ENCODE measurements at regions not wholly inside any gene's neighbourhood (a gene's known extent, or its start where the extent isn't known, plus 50 kb on each side); places are given as distances from the start of the nearest gene placed in this dataset.
"Not testable (repeated sequence)": the region's sequence is repeated elsewhere in the genome, so short reads cannot be mapped to it uniquely, and the experiment has no call there.

GRCh38 chr1:224012162-224012561 lies 101.7 kb upstream of the FBXO28 start:
- peaks cover 0 to 14% (median 1%) of the 10 kb centered on the region in 9 donors for H3K36me3 ChIP-seq
- WGBS, 4 donors, result 76 to 91% (median 86%) methylated on average over 15 of the region's 15 CpGs
- intact Hi-C loops (cut with DNase I); H3K4me3 ChIP-seq; ATAC-seq; DNase-seq; H3K27me3 ChIP-seq; H3K4me1 ChIP-seq; H3K27ac ChIP-seq: not testable (repeated sequence)
- H3K9me3 ChIP-seq, result peaks cover 0 to 23% (median 7%) of the 10 kb centered on the region in 12 donors

GRCh38 chr1:224011751-224012150 lies 102.2 kb upstream of the FBXO28 start:
- ATAC-seq; intact Hi-C loops (cut with DNase I); H3K4me1 ChIP-seq; DNase-seq; H3K27ac ChIP-seq; H3K27me3 ChIP-seq; H3K4me3 ChIP-seq: not testable (repeated sequence)
- Histone ChIP-seq H3K36me3 (peaks cover 0 to 16% (median 3%) of the 10 kb centered on the region in 9 donors), H3K9me3 (peaks cover 0 to 26% (median 7%) of the 10 kb centered on the region in 12 donors)
- 81 to 94% (median 83%) methylated on average over 7 of the region's 7 CpGs for WGBS, 4 donors

DNA sequence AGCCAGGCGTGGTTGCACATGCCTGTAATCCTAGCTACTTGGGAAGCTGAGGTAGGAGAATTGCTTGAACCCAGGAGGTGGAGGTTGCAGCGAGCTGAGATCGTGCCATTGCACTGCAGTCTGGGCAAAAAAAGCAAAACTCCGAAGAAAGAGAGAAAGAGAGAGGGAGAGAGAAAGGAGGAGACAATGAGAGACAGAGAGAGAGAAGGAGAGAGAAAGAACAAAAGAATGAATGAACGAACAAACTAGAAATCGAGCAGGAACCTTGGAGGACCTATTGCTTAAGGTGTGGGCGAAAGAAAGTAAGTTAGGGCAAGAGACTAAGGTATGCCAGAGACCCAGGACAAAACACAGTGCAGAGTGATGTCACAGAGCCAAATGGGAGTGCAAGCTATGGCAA lies 102.8 kb upstream of the FBXO28 start:
- DNase-seq; H3K4me1 ChIP-seq; H3K4me3 ChIP-seq; H3K27me3 ChIP-seq; ATAC-seq; intact Hi-C loops (cut with DNase I); H3K27ac ChIP-seq: not testable (repeated sequence)
- 97 to 99% (median 97%) methylated on average over 7 of the region's 7 CpGs for WGBS, 4 donors
- Histone ChIP-seq H3K36me3 (peaks cover 0 to 20% (median 3%) of the 10 kb centered on the region in 9 donors), H3K9me3 (peaks cover 0 to 26% (median 7%) of the 10 kb centered on the region in 12 donors)

GRCh38 chr1:224005973-224006372 lies 107.9 kb upstream of the FBXO28 start:
- 97 to 100% (median 98%) methylated on average over 3 of the region's 3 CpGs for WGBS, 4 donors
- peaks cover 0 to 37% (median 8%) of the 10 kb centered on the region in 9 donors for H3K36me3 ChIP-seq
- peaks cover 0 to 10% (median 0%) of the 10 kb centered on the region in 12 donors for H3K9me3 ChIP-seq
- H3K4me1 ChIP-seq; H3K27me3 ChIP-seq; ATAC-seq; H3K27ac ChIP-seq; intact Hi-C loops (cut with DNase I); DNase-seq; H3K4me3 ChIP-seq: not testable (repeated sequence)

DNA sequence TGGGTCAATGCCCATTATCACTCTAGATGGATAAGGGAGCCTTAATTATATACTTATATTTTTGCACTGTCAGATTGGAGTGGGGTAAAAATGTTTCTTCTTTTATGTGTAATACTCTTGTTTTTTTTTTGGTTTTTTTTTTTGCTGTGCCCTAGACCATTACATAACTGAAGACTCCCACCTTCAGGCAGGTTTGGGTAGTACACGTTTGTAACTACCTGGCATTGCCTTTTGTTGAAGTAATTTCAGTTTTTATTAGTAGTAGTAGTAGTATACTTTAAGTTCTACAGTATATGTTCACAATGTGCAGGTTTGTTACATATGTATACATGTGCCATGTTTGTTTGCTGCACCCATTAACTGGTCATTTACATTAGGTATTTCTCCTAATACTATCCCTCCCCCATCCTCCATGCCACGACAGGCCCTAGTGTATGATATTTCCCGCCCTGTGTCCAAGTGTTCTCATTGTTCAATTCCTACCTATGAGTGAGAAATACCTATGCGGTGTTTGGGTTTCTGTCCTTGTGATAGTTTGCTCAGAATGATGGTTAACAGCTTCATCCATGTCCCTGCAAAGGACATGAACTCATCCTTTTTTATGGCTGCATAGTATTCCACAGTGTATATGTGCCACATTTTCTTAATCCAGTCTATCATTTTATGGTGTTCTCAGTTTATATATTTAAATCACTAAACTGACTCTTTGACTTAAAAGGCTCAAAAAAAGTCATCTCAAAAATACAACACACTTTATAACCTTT lies 109.2 kb upstream of the FBXO28 start:
- H3K4me3 ChIP-seq; intact Hi-C loops (cut with DNase I); H3K4me1 ChIP-seq; DNase-seq; H3K27me3 ChIP-seq; ATAC-seq; H3K27ac ChIP-seq: not testable (repeated sequence)
- WGBS, 4 donors, result 79 to 83% (median 82%) methylated on average over 4 of the region's 4 CpGs
- TF ChIP-seq CTCF (IDR thresholded peaks at IDR 0.05), result peak in 6 of 12 donors; percentile 17 to 37 (median 28)
- H3K36me3 ChIP-seq, result peaks cover 0 to 33% (median 8%) of the 10 kb centered on the region in 9 donors
- peaks cover 0 to 10% (median 0%) of the 10 kb centered on the region in 12 donors for H3K9me3 ChIP-seq

- H3K36me3 ChIP-seq, result peaks cover 0 to 32% (median 8%) of the 10 kb centered on the region in 9 donors
- H3K4me3 ChIP-seq; DNase-seq; H3K27ac ChIP-seq; ATAC-seq; H3K27me3 ChIP-seq; intact Hi-C loops (cut with DNase I): not testable (repeated sequence)
- H3K4me1 ChIP-seq, result peaks cover 0 to 11% (median 5%) of the 10 kb centered on the region in 12 donors
- peaks cover 0 to 10% (median 0%) of the 10 kb centered on the region in 12 donors for H3K9me3 ChIP-seq
- WGBS, 4 donors, result 0% methylated on average over 1 of the region's 1 CpG
These were observed 110.0 kb upstream of the FBXO28 start for GRCh38 chr1:224003896-224004295.

DNA sequence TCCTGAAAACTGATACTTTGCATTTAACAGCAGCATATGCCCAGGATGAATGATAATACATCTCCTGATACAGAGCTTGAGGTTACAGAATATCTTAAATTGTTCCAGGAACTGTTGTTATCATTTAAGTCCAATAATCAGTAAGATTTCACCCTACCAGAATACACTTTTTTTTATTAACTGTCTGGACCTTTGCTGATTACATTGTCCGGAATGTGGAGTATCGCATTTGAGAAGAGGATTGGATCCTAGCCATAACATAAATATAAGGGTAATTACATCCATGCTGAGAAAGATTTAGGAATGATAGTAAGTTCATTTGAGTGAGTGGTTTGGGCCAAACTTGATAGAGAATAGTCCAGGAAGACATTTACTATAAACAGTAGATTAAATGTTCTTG lies 112.2 kb upstream of the FBXO28 start:
- DNase-seq; H3K27ac ChIP-seq; H3K4me3 ChIP-seq; H3K9me3 ChIP-seq; intact Hi-C loops (cut with DNase I); ATAC-seq; H3K27me3 ChIP-seq: not testable (repeated sequence)
- WGBS, 4 donors, result 85 to 88% (median 87%) methylated on average over 2 of the region's 2 CpGs
- Histone ChIP-seq H3K36me3 (peaks cover 0 to 20% (median 8%) of the 10 kb centered on the region in 9 donors), H3K4me1 (peaks cover 0 to 16% (median 7%) of the 10 kb centered on the region in 12 donors)

- H3K4me3 ChIP-seq; intact Hi-C loops (cut with DNase I); H3K9me3 ChIP-seq; DNase-seq; H3K27me3 ChIP-seq: not testable (repeated sequence)
- H3K36me3 ChIP-seq, result peaks cover 0 to 15% (median 2%) of the 10 kb centered on the region in 9 donors
- peak overlapping the region in 4 of 12 donors; percentile 18 to 62 (median 42) for H3K27ac ChIP-seq
- WGBS, 4 donors, result 69 to 75% (median 70%) methylated on average over 4 of the region's 4 CpGs
- peaks cover 0 to 16% (median 7%) of the 10 kb centered on the region in 12 donors for H3K4me1 ChIP-seq
- ATAC-seq, result peak in 2 of 4 donors; percentile 34 to 54
These were observed 114.2 kb upstream of the FBXO28 start for GRCh38 chr1:223999761-224000160.

DNA sequence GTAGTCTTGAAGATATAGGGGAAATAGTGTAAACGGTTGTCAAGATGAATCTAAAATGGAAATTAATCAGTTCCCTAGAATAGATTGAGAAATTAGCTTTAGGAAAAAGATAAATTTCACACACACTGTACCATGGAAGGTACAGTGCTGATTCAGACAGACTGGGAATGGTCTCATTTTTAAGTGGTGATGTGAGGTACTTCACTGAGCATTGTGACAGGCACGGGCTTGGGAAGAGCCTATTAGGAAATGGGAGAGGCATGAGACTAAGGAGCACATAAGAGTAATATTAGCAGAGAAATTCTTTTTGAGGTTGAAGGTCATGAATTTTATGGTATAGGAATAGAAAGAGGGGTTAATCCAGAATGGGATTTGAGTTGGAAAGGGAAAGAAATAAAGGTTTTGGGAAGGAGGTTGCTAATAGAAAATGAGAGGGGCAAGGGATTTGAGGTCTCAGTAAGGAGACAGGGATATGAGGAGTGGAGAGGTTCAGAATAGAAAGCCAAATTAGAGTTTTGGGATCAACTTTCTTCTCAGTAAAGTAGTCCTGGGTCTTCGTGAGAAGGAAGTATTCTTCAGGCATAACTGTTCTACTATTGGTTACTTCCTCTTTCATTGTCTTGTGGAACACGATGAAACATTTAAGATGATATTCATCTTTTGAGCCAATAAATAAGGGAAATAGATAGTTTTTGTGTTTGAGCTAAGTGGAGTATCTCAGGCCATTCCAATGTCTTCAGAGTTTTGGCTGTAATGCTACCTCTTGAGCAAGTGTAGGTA lies 115.0 kb upstream of the FBXO28 start:
- DNase-seq; H3K9me3 ChIP-seq; H3K4me3 ChIP-seq; H3K27me3 ChIP-seq; intact Hi-C loops (cut with DNase I); H3K36me3 ChIP-seq: not testable (repeated sequence)
- peak in 3 of 4 donors; percentile 64 to 82 (median 80) for ATAC-seq
- Histone ChIP-seq H3K27ac (peak overlapping the region in 6 of 12 donors; percentile 18 to 74 (median 48)), H3K4me1 (peaks cover 0 to 17% (median 7%) of the 10 kb centered on the region in 12 donors)
- 47 to 55% (median 53%) methylated on average over 3 to 4 of the region's 4 CpGs for WGBS, 4 donors

All from heart left ventricle (tissue), 16 donors.